K562 (cell line): ENCODE measurements at regions not wholly inside any gene's neighbourhood (a gene's known extent, or its start where the extent isn't known, plus 50 kb on each side); places are given as distances from the start of the nearest gene placed in this dataset.

Experiments
- ATAC-seq: fragments of 200-7000 bp; cut with Tn5 transposase; 3 replicates; pipeline ENCODE4 v1.9.1; 2020; ENCODE audit warnings: moderate library complexity
- BruUV-seq: library from RNA; stranded (reverse); fragments of 400-500 nt; replicated peaks from 2 replicates; lab custom pipeline; 2021; lab: Mats Ljungman, UMichigan
- CTCF ChIA-PET: fragments of 300-600 bp; formaldehyde crosslinking; extraction: SDS; loops from one replicate; lab custom pipeline; 2021; ENCODE audit warnings: low intra/inter-chr PET ratio; lab: Yijun Ruan, JAX
- POLR2A ChIA-PET: fragments of 300-600, 350-650 bp; sonication (Branson Sonifier 250); formaldehyde crosslinking; extraction: SDS; loops from one replicate; lab custom pipeline; 2021; ENCODE audit warnings: antibody characterized with exemption, inconsistent platforms; lab: Yijun Ruan, JAX
- DNase-seq, 4 experiments: peaks; one replicate each; pipeline versions ENCODE4 v3.0.0 to v3.0.0-alpha.2; 2011 to 2018; ENCODE audit warnings: low spot score in 3 of 4, mixed read lengths in 3 of 4; ENCODE audit errors: extremely low read depth in 1 of 4
- FAIRE-seq: peaks from 2 replicates; lab custom pipeline; 2011; peaks lifted over from hg19 to GRCh38; lab: Jason Lieb, UNC
- H2AFZ ChIP-seq: 2 replicates; pipeline ENCODE4 v1.6.0; 2011; ENCODE audit warnings: low read depth, low read length, control low read depth, inconsistent platforms
- H3K27ac ChIP-seq: fragments of 200-600 bp; 3 replicates; pipeline ENCODE4 v1.8.0; 2011; ENCODE audit warnings: low read depth, mild to moderate bottlenecking, control low read depth, inconsistent platforms, low read length, moderate library complexity, mixed read lengths; ENCODE audit errors: extremely low read depth
- H3K27me3 ChIP-seq, 2 experiments: fragments of 300-600 bp in 1 of 2; 2 replicates in 1 of 2; 3 replicates in 1 of 2; pipeline versions ENCODE4 v1.6.0 to v1.8.0; 2011; ENCODE audit warnings: inconsistent platforms in 2 of 2, low read length in 2 of 2, mild to moderate bottlenecking in 1 of 2, mixed read lengths in 1 of 2, moderate library complexity in 1 of 2; ENCODE audit not compliant: control insufficient read depth in 2 of 2, insufficient read depth in 2 of 2
- H3K36me3 ChIP-seq: fragments of 300-600 bp; 3 replicates; pipeline ENCODE4 v1.8.0; 2011; ENCODE audit warnings: mild to moderate bottlenecking, low read length, inconsistent platforms; ENCODE audit not compliant: control insufficient read depth, insufficient read depth
- H3K4me1 ChIP-seq, 2 experiments: fragments of 200-600 bp in 1 of 2; replicated peaks in 1 of 2; 2 replicates in 1 of 2; 3 replicates in 1 of 2; pipeline versions ENCODE4 v1.5.1 to v1.8.0; 2011; ENCODE audit warnings: inconsistent platforms in 2 of 2, low read length in 2 of 2, mild to moderate bottlenecking in 1 of 2, mixed read lengths in 1 of 2, moderate library complexity in 1 of 2; ENCODE audit not compliant: control insufficient read depth in 2 of 2, insufficient read depth in 2 of 2
- H3K4me2 ChIP-seq: 2 replicates; pipeline ENCODE4 v1.6.1; 2011; ENCODE audit warnings: low read length, control low read depth, inconsistent platforms, mixed read lengths; ENCODE audit not compliant: insufficient read depth
- H3K4me3 ChIP-seq: fragments of 200-600 bp; sonication (generic), shearing (Covaris generic); 2 replicates; pipeline ENCODE4 v1.5.1; 2016; ENCODE audit warnings: control low read depth, inconsistent platforms
- H3K79me2 ChIP-seq: fragments of 200-600 bp; 3 replicates; pipeline ENCODE4 v1.8.0; 2011; ENCODE audit warnings: low read length, inconsistent platforms; ENCODE audit not compliant: control insufficient read depth, insufficient read depth
- H3K9ac ChIP-seq, 2 experiments: 2 replicates each; pipeline versions ENCODE4 v1.6.0 to v1.6.1; 2011; ENCODE audit warnings: low read depth in 2 of 2, low read length in 2 of 2, control low read depth in 1 of 2, inconsistent platforms in 1 of 2, mild to moderate bottlenecking in 1 of 2, mixed read lengths in 1 of 2; ENCODE audit not compliant: insufficient read depth in 1 of 2
- H3K9me1 ChIP-seq: one replicate; pipeline ENCODE4 v1.6.0; 2011; ENCODE audit warnings: inconsistent platforms, mild to moderate bottlenecking, low read length, moderate library complexity; ENCODE audit not compliant: control insufficient read depth, insufficient read depth
- H3K9me3 ChIP-seq: replicated peaks from 2 replicates; pipeline ENCODE4 v1.5.1; 2011; ENCODE audit warnings: low read depth, low read length, inconsistent platforms; ENCODE audit not compliant: control insufficient read depth, insufficient read depth
- H4K20me1 ChIP-seq: replicated peaks from 2 replicates; pipeline ENCODE4 v1.6.1; 2011; ENCODE audit warnings: low read length, inconsistent platforms, mixed read lengths; ENCODE audit not compliant: control insufficient read depth, insufficient read depth
- CBFA2T3 ChIP-seq: fragments of 450-650 bp; IDR thresholded peaks from 2 replicates; pipeline ENCODE4 v1.6.1; 2017
- DMBX1 ChIP-seq: fragments of 250-450 bp; sonication (Bioruptor Pico); IDR thresholded peaks from 2 replicates; pipeline ENCODE4 v1.8.0; 2022; ENCODE audit warnings: inconsistent platforms, mild to moderate bottlenecking, moderate library complexity, borderline replicate concordance
- ELF1 ChIP-seq: fragments of 200-800 bp; sonication (Bioruptor generic); IDR thresholded peaks from 2 replicates; pipeline ENCODE4 v1.6.1; 2016; ENCODE audit warnings: missing genetic modification characterization, missing compliant biosample characterization
- ETS1 ChIP-seq: conservative IDR thresholded peaks from 2 replicates; pipeline ENCODE4 v1.6.1; 2011; ENCODE audit warnings: low read depth, mild to moderate bottlenecking, low read length; ENCODE audit not compliant: control insufficient read depth
- IRF2 ChIP-seq: sonication (generic); formaldehyde crosslinking; IDR thresholded peaks from 2 replicates; pipeline ENCODE4 v1.8.1; 2022; ENCODE audit warnings: mild to moderate bottlenecking, missing genetic modification reagents
- NFATC3 ChIP-seq: fragments of 450-650 bp; IDR thresholded peaks from 2 replicates; pipeline ENCODE4 v1.6.1; 2017; ENCODE audit warnings: mild to moderate bottlenecking
- NR2C1 ChIP-seq, 2 experiments: fragments of 450-650 bp; IDR thresholded peaks; 2 replicates each; pipeline ENCODE4 v1.6.1; 2017; ENCODE audit warnings: mild to moderate bottlenecking in 2 of 2, antibody characterized with exemption in 1 of 2, inconsistent platforms in 1 of 2, missing compliant biosample characterization in 1 of 2, missing genetic modification characterization in 1 of 2
- SRSF1 ChIP-seq: fragments of 200-400 bp; formaldehyde crosslinking; IDR thresholded peaks from 2 replicates; pipeline ENCODE4 v1.6.1; 2017; ENCODE audit warnings: mild to moderate bottlenecking, low read depth, low read length, moderate library complexity
- WGBS: fragments of 100-300 bp; shearing (Covaris generic); methylation state at CpG from one replicate; pipeline ENCODE4 v1.1.6; 2016; ENCODE audit warnings: low coverage, mixed read lengths; ENCODE audit not compliant: insufficient coverage; ENCODE audit errors: missing lambda C conversion rate; 5-methylcytosine and 5-hydroxymethylcytosine counted together
- in situ Hi-C: fragments of 300-500 bp; cut with MboI; formaldehyde crosslinking; loops from 4 replicates; pipeline ENCODE4 v1.15.0; 2018; ENCODE audit warnings: inconsistent platforms, mixed read lengths
- intact Hi-C: fragments of 100-400 bp; cut with micrococcal nuclease; formaldehyde crosslinking; loops from 2 replicates; pipeline ENCODE4 v1.14.2; 2022

GRCh38 chr1:30267046-30267445 is 456.3 kb downstream of the MATN1 start:
- POLR2A ChIA-PET: no interaction called here
- CTCF ChIA-PET: no interaction called here
- no peak overlapping the region for H3K9ac ChIP-seq
- BruUV-seq: no TSS peak
- TF ChIP-seq NR2C1 (IDR thresholded peaks at IDR 0.05): no peak
- TF ChIP-seq NR2C1 (tag; IDR thresholded peaks at IDR 0.05): no peak
- TF ChIP-seq NFATC3: no peak
- TF ChIP-seq ELF1 (tag): no peak
- TF ChIP-seq SRSF1: no peak
- no peak for TF ChIP-seq CBFA2T3
- no peak for TF ChIP-seq DMBX1 (CRISPR knock-in tag)
- no peak for TF ChIP-seq IRF2 (CRISPR knock-in tag)
- no peak for TF ChIP-seq ETS1
- peaks cover 0 to 19% of the 10 kb centered on the region in 2 experiments; a peak in 2 of 5 replicates for H3K27me3 ChIP-seq
- no peaks in the 10 kb centered on the region for H3K36me3 ChIP-seq
- peaks cover 2% of the 10 kb centered on the region for H3K9me1 ChIP-seq
- no peaks in the 10 kb centered on the region for H3K9me3 ChIP-seq
- no peak overlapping the region for H3K4me2 ChIP-seq
- ATAC-seq: no peak
- no peaks in the 10 kb centered on the region for H3K79me2 ChIP-seq
- no peak for FAIRE-seq
- DNase-seq: no peak
- no peak overlapping the region for H3K27ac ChIP-seq
- in situ Hi-C loops (no loop called here), intact Hi-C loops (no loop called here)
- no peak overlapping the region for H2AFZ ChIP-seq
- H4K20me1 ChIP-seq: no peaks in the 10 kb centered on the region
- no peaks in the 10 kb centered on the region for H3K4me1 ChIP-seq
- WGBS: 0% methylated on average over 4 of the region's 4 CpGs
- no peak overlapping the region for H3K4me3 ChIP-seq
